ENCODE measurements at regions not wholly inside any gene's neighbourhood (a gene's known extent, or its start where the extent isn't known, plus 50 kb on each side); places are given as distances from the start of the nearest gene placed in this dataset.

DNA sequence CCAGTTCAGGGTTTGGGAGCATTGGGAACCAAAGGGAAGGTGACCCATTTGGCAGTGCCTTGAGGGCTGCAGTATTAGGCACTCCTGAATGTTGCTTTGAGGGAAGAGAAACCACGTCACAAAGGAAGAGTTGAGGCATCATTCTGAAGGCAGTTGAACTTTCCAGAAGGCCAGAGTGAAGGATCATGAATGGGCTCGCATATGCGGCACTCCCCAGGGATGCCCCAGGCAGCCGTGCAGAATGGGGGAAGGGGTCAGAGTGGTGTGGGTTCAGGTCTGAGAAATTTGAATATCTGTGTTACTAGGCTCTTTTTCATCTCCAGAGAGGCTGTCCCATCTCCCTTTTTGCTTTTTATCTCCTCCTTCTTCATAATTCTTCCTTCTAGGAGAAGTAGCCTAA is 60.6 kb upstream of the HMHB1 start:
- Histone ChIP-seq H3K4me1 (no peaks in the 10 kb centered on the region), H3K9me3 (ENCODE audit: low read depth) (no peaks in the 10 kb centered on the region), H3F3A (ENCODE audit: low read depth) (no peaks in the 10 kb centered on the region), H3K9ac (no peak overlapping the region), H3K79me2 (ENCODE audit: low read depth) (no peaks in the 10 kb centered on the region), H3K27me3 (no peaks in the 10 kb centered on the region), H4K20me1 (ENCODE audit: low read depth) (no peaks in the 10 kb centered on the region), H3K27ac (no peak overlapping the region), H2AFZ (replicated peaks) (no peak overlapping the region), H3K36me3 (no peaks in the 10 kb centered on the region), H3K4me2 (no peak overlapping the region), H3K4me3 (no peak overlapping the region)
- Mint-ChIP-seq H3K27ac (no peak overlapping the region), H3K9me3 (no peaks in the 10 kb centered on the region), H3K27me3 (ENCODE audit: insufficient read depth, low read depth) (no peaks in the 10 kb centered on the region), H3K4me1 (no peaks in the 10 kb centered on the region), H3K36me3 (no peaks in the 10 kb centered on the region), H3K4me3 (no peak overlapping the region)
- TF ChIP-seq EZH2 (IDR thresholded peaks at IDR 0.05), result no peak
- TF ChIP-seq, protein P1, sequence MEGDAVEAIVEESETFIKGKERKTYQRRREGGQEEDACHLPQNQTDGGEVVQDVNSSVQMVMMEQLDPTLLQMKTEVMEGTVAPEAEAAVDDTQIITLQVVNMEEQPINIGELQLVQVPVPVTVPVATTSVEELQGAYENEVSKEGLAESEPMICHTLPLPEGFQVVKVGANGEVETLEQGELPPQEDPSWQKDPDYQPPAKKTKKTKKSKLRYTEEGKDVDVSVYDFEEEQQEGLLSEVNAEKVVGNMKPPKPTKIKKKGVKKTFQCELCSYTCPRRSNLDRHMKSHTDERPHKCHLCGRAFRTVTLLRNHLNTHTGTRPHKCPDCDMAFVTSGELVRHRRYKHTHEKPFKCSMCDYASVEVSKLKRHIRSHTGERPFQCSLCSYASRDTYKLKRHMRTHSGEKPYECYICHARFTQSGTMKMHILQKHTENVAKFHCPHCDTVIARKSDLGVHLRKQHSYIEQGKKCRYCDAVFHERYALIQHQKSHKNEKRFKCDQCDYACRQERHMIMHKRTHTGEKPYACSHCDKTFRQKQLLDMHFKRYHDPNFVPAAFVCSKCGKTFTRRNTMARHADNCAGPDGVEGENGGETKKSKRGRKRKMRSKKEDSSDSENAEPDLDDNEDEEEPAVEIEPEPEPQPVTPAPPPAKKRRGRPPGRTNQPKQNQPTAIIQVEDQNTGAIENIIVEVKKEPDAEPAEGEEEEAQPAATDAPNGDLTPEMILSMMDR (IDR thresholded peaks at IDR 0.05), result no peak
- no peak for TF ChIP-seq EZH2phosphoT487 (IDR thresholded peaks at IDR 0.05)
- DNase-seq (ENCODE audit: low spot score), result no peak

- Mint-ChIP-seq H3K4me1 (no peaks in the 10 kb centered on the region), H3K4me3 (no peak overlapping the region), H3K27me3 (ENCODE audit: insufficient read depth, low read depth) (no peaks in the 10 kb centered on the region), H3K36me3 (no peaks in the 10 kb centered on the region), H3K27ac (no peak overlapping the region), H3K9me3 (no peaks in the 10 kb centered on the region)
- no peak overlapping the region for H3K4me2 ChIP-seq
- no peak overlapping the region for H3K9ac ChIP-seq
- no peak for TF ChIP-seq EZH2phosphoT487 (IDR thresholded peaks at IDR 0.05)
- TF ChIP-seq EZH2 (IDR thresholded peaks at IDR 0.05), result no peak
- TF ChIP-seq, protein P1 (IDR thresholded peaks at IDR 0.05), result no peak
- H3K36me3 ChIP-seq, result no peaks in the 10 kb centered on the region
- H3K27ac ChIP-seq, result no peak overlapping the region
- H3K4me3 ChIP-seq, result no peak overlapping the region
- DNase-seq (ENCODE audit: low spot score), result no peak
- no peaks in the 10 kb centered on the region for H4K20me1 ChIP-seq (ENCODE audit: low read depth)
- no peaks in the 10 kb centered on the region for H3F3A ChIP-seq (ENCODE audit: low read depth)
- no peaks in the 10 kb centered on the region for H3K9me3 ChIP-seq (ENCODE audit: low read depth)
- H3K4me1 ChIP-seq, result no peaks in the 10 kb centered on the region
- no peak overlapping the region for H2AFZ ChIP-seq (replicated peaks)
- no peaks in the 10 kb centered on the region for H3K27me3 ChIP-seq
- H3K79me2 ChIP-seq (ENCODE audit: low read depth), result no peaks in the 10 kb centered on the region
Measured at GRCh38 chr5:143749581-143750205, 62.3 kb upstream of the HMHB1 start.

DNA sequence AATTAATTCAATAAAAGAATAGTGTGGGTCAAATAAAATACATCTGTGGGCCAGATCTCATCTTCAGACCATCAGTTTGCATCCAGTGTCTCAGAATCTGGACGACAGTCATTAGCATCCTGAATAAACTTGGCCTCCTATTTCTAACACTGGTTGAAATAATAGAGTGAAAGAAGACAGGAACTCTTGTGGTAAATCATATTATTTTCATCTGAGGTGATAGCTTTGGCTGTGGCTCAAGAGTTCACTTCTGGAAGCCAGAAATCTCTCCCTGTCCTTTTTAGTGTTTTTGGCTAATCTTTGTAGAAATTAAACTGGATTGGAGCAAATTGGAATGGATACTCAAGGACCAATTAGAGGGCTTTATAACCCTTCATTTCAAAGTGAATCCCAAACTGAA is 63.4 kb upstream of the HMHB1 start:
- DNase-seq (ENCODE audit: low spot score), result no peak
- no peaks in the 10 kb centered on the region for H3K9me3 Mint-ChIP-seq
- H3K36me3 Mint-ChIP-seq, result no peaks in the 10 kb centered on the region
- no peak overlapping the region for H3K27ac Mint-ChIP-seq
- H4K20me1 ChIP-seq (ENCODE audit: low read depth), result no peaks in the 10 kb centered on the region
- H3K79me2 ChIP-seq (ENCODE audit: low read depth), result no peaks in the 10 kb centered on the region
- H3K4me3 ChIP-seq, result no peak overlapping the region
- H3K36me3 ChIP-seq, result no peaks in the 10 kb centered on the region
- no peaks in the 10 kb centered on the region for H3K9me3 ChIP-seq (ENCODE audit: low read depth)
- no peaks in the 10 kb centered on the region for H3K4me1 Mint-ChIP-seq
- H3K27me3 Mint-ChIP-seq (ENCODE audit: insufficient read depth, low read depth), result no peaks in the 10 kb centered on the region
- TF ChIP-seq EZH2phosphoT487 (IDR thresholded peaks at IDR 0.05), result no peak
- TF ChIP-seq, protein P1 (IDR thresholded peaks at IDR 0.05), result no peak
- TF ChIP-seq EZH2 (IDR thresholded peaks at IDR 0.05), result no peak
- H3K4me1 ChIP-seq, result no peaks in the 10 kb centered on the region
- H3K9ac ChIP-seq, result no peak overlapping the region
- no peaks in the 10 kb centered on the region for H3F3A ChIP-seq (ENCODE audit: low read depth)
- no peak overlapping the region for H3K4me2 ChIP-seq
- H3K27me3 ChIP-seq, result no peaks in the 10 kb centered on the region
- no peak overlapping the region for H3K27ac ChIP-seq
- no peak overlapping the region for H2AFZ ChIP-seq (replicated peaks)
- H3K4me3 Mint-ChIP-seq, result no peak overlapping the region
